T-helper 22 cell (primary cell): ENCODE measurements at regions not wholly inside any gene's neighbourhood (a gene's known extent, or its start where the extent isn't known, plus 50 kb on each side); places are given as distances from the start of the nearest gene placed in this dataset.

Source experiments
- DNase-seq: peaks from one replicate; pipeline ENCODE4 v3.0.0-alpha.2; 2020; ENCODE audit warnings: low read depth

DNA sequence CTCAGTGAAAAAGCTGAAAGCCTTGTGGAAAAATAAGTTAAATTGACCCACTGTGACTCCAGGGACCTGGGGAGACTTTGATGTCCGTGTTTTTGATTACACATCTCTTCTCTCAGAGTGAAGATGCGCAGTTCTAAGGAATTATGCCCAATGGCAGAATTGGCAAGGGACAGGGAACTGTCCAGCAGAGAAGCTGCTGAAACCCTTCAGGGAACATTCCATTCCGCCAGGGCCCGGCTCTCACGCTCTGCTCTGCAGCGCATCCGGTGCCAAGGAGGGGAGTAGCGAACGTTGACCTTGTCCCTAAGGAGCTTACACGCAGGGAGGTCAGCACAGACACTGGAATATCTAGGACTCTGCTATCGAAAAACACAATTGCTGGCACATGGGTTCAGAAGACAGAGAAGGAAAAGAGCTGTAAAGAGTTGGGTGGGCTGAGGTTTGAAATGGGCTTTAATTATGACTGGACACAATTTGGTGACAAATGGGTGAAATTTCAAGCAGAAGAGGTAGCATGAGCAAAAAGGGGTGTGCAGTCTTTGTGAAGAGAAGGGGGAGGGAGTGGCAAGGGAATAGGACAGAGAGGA lies 64.5 kb upstream of the B3GAT1 start:
- no peak for DNase-seq

DNA sequence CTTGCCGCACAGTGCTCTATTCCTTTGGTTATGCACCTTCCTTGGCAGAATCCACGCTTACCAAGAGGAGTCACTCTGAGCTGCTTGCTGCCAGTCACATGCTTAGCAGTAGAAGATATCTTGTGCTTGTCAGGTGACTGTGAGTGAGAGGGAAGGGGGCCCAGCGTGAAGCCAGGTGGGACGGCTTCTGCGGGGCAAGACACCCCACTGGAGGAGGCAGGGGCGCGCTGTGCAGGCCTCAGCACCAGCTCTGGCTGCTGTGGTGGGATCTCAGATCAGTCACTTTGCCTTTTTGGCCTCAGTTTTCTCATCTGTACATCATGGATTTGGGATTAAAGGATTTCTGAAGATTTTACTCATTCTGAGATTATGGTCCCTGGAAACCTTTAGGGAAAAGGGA lies 63.9 kb upstream of the B3GAT1 start:
- no peak for DNase-seq

DNA sequence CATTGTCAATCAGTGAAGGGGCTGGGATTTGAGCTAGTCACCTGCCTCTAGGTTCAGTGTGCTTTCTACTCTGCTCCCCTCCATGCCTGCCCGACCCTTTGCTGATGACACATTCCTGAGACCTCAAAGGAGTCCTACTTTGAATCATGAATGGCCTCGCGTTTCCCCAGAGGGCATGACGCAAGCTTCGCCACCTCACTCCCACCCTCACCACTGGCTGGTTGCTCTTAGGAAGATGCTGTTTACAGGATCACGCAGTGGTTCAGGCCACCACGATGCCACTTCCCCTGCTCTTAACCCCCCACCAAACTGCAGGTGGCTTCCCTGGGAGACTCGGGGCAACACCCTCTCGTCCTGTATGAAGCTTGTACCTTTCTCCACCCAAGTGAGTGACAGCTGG lies 62.9 kb upstream of the B3GAT1 start:
- DNase-seq = no peak

DNA sequence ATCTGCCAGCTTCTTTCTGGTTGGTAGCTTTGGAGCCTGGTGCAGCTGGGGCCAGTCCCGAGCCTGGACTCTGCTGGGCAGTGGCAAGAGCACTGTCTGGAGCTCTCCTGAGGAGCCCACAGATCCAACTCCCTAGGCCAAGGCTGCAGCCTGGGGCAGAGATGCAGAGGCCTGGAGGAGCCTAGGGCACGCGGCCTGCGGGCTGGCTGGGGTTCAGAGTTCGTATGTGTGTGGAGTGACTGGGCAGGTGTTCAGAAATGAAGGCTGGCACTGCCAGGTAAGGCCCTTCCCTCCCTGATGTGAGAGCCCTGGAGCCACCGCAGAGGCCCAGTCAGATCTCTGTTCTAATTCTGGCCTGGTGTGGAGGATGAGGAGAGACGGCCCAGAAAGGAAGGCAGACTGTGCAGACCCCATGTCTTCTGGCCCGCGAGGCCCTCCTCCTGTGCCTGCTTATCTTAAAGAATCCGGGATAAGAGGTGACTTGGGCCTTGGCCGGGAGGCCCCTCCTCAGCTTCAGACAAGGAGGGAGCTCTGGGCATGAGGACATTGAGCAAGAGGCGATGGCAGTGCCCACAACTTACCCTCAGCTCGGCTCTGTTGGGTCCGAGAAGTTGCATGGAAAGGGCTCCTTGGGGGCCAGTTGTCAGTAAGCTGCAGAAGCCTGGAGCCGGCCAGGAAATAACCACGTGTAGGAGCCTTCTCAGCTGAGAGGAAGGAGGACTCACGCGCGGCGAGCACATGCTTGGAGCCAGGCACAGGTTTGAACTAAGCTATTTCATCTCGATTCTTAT lies 62.2 kb upstream of the B3GAT1 start:
- DNase-seq = no peak

DNA sequence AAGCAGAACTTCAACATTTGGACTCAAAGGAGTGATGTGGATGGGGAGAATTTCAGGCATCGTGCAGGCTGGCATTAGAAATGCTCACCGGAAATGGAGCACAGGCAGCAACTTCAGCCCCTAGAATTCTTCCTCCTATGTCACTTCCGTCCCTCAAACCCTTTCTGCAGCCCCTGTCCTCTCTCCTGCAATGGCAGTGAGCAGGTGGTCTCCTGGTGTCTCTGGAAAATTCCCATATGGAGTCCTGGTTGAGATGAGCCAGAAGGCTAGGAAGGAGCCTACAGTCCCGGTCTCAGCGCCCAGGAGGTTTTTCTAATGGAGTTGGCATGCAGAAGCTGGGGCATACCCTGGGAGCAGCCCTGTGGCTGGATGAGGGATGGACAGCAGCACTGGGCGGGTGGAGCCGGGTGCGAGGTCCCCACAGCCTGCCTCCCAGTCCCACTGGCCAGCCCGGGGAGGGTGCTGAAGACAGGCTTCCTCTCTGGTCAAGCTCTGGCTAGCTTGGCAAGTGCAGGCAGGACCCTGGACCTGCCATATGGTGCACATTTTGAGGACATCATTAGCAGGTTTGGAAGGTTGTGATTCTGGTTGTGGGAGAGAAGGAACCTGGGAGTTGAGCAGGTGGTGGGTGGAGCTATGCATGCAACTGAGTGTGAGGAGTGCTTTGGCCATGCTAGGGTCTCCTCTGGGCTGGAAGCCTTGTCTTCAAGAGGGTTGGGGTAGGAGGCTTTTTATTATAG lies 59.8 kb upstream of the B3GAT1 start:
- no peak for DNase-seq

DNA sequence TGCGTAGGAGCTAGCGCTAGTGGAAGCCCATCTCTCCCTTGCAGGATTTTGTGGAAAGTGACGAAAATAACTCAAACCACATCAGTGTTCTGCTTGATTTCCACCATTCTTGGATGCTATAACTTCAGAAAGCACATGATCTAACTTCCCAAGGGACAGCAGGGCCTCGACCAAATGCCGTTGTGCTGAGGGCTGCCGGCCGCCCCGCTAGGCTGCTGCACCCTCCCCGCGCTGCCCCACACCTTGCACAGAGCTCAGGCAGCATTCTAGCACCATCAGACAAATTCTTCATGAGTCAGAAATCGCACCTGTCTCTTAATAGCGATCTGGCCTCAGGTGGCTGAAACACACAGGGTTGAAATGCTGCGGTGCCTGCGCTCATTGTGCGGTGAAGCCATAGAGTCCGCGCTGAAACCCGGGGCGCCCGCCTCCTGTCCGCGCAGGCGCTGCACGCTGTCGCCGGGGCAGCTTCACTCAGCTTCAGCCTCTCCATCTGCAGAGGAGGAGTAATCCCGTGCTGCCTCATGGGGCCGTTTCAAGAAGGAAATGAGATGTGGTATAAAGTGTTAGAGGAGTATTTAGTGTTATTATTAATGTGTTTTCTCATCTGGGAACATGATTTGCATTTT lies 59.2 kb upstream of the B3GAT1 start:
- DNase-seq = no peak

DNA sequence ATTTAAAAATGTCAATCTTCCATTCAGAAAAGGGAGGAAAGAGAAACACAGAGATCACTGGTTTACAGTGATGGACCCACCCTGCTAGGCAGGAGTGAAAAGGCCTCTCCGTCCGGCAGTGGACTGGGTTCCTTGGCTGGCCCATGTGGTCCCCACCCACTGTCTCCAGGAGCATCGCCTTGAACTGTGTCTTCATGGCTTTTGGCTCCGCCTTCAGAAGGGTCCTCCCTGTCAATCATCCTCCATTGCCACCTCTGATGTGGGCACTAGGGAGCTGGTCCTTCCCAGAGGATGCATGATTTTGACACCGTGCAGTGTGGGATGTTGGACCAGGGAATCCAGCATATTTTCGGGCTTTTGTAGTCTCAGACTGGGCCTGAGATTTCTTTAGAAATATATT lies 58.2 kb upstream of the B3GAT1 start:
- no peak for DNase-seq

DNA sequence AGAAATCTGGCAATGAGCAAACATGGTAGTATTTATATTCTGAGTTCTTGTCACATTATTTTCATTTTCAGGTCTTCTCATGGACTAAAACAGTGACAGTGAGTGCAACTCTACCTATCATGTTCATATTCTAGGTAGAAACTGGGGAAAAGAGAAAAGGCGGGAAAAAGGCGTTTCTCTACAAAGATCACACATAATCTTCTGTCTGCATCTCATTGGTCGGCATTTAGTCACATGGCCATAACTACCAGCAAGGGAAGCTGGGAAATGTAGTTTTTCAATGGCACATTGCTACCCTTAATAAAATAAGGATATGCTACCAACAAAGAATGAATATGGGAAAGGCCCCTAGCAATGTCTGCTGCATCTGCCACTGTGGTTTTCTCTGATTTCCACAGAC lies 57.6 kb upstream of the B3GAT1 start:
- DNase-seq = no peak

DNA sequence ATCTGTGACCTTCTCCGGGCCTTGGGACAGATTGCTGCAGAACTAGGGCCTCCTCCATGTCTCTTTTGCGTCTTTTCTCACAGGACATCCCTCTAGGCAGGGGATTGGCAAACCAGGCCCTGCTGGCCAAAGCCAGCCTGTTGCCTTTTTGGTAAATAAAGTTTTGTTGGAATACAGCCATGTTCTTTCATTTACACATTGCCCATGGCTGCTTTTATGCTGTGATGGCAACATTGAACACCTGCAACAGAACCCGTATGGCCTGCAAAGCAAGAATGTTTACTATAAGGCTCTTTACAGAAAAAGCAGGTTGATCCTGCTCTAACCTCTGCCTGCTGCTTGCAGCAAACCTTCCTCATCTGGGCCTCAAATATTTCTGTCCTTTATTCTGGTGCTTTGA lies 56.8 kb upstream of the B3GAT1 start:
- no peak for DNase-seq

DNA sequence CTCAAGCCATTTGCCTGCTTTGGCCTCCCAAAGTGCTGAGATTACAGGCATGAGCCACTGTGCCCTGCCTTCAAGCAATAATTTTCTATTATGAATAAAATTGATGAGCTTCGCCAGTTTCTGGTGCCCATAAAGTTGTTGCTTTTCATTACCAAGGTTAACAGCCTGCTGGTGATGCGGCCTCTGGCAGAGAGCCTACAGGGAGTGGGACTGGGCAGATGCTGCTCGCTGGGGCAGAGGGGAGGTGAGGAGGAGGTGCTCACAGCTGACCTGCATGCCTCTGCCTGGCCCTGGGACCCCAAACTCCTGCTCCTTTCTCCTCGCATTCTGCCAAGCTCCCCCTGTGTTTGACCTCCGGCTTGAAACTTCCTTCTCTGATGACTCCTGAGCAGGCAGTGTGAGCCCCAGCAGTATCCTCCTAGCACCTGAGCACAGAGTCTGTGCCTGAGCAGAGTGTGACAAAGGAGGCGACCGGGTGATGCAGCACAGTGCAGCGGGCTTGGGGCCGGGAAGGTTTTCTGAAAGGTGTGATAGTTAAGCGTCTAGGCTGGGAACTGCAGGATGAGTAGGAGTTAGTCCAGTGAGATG lies 56.1 kb upstream of the B3GAT1 start:
- DNase-seq = no peak

DNA sequence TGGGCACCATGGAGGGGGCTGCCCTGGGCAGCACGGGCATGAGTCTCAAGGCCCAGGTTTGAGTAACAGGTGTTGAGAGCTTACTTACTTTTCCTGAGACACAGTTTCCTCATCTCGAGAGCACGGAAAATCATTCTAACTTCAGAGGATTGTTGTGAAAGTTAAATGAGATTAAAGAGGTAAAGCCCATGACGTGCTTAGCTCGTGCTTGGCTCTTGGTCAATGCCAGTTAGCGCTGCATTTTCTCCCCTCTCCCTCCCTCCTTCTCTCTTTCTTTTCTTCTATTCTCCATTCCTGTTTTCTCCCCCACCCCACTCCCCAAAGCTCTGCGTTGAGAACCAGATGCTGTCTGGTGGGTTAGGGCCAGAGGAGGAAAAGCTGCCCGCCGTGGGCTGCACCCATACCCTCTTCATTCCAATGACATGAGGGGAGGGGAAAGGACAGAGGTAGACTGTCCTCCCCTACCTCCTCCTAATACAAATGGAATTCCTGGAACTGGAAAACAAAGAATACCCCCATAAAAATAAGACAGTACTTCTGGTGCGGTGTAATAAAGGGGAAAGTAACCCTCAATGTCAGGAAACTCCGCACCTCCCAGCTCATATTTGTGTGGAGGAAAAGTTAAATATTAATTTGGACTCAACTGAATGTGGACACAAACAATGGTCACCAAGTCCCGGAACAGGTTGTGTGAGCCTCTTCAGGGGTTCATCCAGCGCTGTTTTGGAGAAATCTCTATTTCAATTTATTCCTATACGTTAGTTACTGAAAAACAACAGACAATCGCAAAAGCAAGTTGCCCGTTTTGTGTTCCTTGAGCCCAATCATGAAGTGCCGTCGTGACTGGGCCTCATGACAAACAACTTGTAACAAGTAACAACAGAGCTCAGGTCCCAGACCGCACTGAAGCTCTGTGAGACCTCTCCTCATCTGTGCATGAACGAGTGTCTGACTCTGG lies 54.8 kb upstream of the B3GAT1 start:
- DNase-seq = no peak

DNA sequence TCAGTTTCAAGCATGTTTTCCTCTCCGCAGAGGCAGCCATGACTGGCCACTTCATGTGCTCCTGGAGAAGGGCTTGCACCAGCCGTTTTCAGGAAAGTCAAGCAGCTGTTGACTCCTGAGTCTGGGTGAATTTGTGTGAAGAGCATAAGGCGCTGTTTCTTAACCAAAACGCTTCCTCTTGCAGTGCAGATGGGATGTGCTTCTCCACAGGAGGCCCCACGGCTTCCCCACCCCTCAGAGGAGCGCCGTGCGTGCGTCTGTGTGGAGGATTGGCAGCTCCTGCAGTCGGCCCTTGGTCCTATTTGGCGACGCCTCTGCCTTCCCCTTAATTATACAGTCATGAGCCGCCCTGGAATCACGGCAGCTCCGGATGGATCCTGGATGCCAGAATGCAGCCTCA lies 54.1 kb upstream of the B3GAT1 start:
- DNase-seq = no peak

DNA sequence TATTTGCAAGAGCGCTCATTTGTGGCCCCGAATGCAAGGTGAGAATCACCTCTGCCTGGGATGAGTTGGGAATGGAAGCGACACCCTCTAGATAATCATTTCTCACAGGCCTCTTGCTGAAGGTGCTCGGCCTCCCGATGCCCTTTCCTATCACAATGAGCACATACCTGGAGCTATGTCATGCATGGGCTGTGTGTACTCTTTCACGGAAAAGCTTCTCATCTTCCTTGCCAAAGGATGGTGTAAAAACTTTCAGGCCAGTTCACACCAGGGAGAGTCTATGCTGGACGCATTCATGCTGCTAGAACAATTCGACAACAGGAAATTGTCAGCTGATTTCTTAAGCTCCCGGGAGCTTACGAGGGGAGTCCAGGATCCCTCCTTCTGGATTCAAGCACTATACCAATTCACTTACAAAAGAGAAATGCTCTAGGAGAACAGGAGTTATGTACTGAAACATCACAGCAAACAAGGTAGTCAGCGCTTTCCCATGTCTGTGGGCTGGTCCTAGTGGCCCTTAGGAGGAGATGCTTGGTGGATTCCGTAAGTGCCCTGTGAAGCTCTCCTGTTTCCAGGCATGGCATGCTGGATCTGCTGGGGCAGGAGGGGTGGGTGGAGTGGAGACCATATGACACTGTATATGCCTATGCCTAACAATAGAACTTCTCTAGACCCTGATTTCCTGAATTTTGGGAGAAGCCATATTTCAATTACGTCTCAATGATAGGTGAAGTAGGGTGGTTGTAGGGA lies 53.1 kb upstream of the B3GAT1 start:
- DNase-seq = no peak

DNA sequence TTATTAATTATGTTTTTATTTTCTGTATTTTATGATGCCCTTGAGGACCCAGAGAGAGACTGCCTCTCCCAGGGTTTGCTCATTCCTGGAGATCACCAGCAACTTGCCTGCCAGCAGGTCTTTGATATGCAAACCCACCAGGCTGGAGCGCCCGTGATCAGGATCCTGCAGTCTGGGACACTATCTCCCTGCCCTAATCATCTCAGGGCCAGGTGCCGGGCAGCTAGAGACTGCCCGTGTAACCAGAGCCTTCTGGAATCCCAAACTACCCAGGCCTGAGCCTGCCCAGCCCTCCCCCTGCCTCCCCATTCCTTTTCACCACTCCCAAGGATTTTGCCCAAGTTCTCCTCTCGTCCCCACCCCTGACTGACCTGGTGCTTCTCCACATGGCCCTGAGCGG lies 52.2 kb upstream of the B3GAT1 start:
- no peak for DNase-seq

DNA sequence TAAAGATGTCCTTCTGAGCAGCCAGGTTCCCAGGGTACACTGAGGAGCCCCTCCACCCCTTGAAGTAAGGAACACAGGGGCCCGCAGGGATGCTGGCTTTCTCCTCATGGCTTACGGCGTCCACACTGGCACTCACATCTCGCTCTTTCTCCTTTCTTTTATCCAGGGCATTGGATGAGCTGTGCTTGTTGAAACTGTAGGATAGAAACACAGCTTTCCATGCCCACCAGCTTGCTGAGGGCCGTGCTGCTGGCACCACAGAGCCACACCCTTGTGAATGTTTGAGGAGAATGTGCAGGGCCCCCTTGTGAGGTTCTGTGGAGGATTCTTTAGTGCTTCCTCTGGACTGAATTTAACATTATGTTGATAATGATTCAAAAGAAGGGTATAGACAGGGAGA lies 51.7 kb upstream of the B3GAT1 start:
- DNase-seq = no peak
